CD4-positive, CD25-positive, alpha-beta regulatory T cell (primary cell): ENCODE measurements at regions not wholly inside any gene's neighbourhood (a gene's known extent, or its start where the extent isn't known, plus 50 kb on each side); places are given as distances from the start of the nearest gene placed in this dataset.

Experiments
- ATAC-seq, 2 donors: fragments of 150-1000 bp; cut with Tn5 transposase; one replicate each; pipeline ENCODE4 v1.10.0; 2021; ENCODE audit warnings: low read depth in 2 of 2, moderate number of reproducible peaks in 2 of 2, moderate library complexity in 1 of 2
- DNase-seq, 3 donors: peaks; one replicate each; pipeline versions ENCODE4 v3.0.0 to v3.0.0-alpha.2; 2012 to 2022; ENCODE audit warnings: mixed read lengths in 1 of 3
- H3K27ac ChIP-seq: one replicate; pipeline ENCODE4 v1.7.0; 2013; ENCODE audit warnings: mild to moderate bottlenecking, low read length; ENCODE audit not compliant: insufficient read depth, poor library complexity, severe bottlenecking
- H3K27me3 ChIP-seq: one replicate; pipeline ENCODE4 v1.7.0; 2013; ENCODE audit warnings: low read length; ENCODE audit not compliant: control insufficient read depth, insufficient read depth
- H3K36me3 ChIP-seq: one replicate; pipeline ENCODE4 v1.7.0; 2013; ENCODE audit warnings: mild to moderate bottlenecking, low read length, moderate library complexity; ENCODE audit not compliant: control insufficient read depth, insufficient read depth
- H3K4me1 ChIP-seq: 2 replicates; pipeline ENCODE4 v1.7.0; 2013; ENCODE audit warnings: mild to moderate bottlenecking, low read length; ENCODE audit not compliant: insufficient read depth, control insufficient read depth, poor library complexity, severe bottlenecking
- H3K4me3 ChIP-seq: one replicate; pipeline ENCODE4 v1.7.0; 2013; ENCODE audit warnings: low read depth, mild to moderate bottlenecking, low read length, moderate library complexity
- H3K9me3 ChIP-seq, 2 experiments: 1 replicate in 1 of 2; 2 replicates in 1 of 2; pipeline ENCODE4 v1.7.0; 2013; ENCODE audit warnings: low read length in 2 of 2, mild to moderate bottlenecking in 1 of 2, moderate library complexity in 1 of 2; ENCODE audit not compliant: control insufficient read depth in 2 of 2
- H3K27ac Mint-ChIP-seq, 3 donors: one replicate each; pipeline ENCODE4 v1.8.0; 2020 to 2022; ENCODE audit warnings: mild to moderate bottlenecking in 3 of 3, mixed read lengths in 3 of 3, moderate library complexity in 2 of 3
- H3K27me3 Mint-ChIP-seq: one replicate; pipeline ENCODE4 v1.8.0; 2022; ENCODE audit warnings: mild to moderate bottlenecking, mixed read lengths
- H3K36me3 Mint-ChIP-seq: one replicate; pipeline ENCODE4 v1.8.0; 2020; ENCODE audit warnings: mixed read lengths
- H3K4me1 Mint-ChIP-seq, 4 donors: one replicate each; pipeline ENCODE4 v1.8.0; 2020 to 2022; ENCODE audit warnings: mixed read lengths in 4 of 4, mild to moderate bottlenecking in 1 of 4
- H3K4me3 Mint-ChIP-seq, 4 donors: one replicate each; pipeline ENCODE4 v1.8.0; 2020 to 2022; ENCODE audit warnings: mild to moderate bottlenecking in 4 of 4, mixed read lengths in 4 of 4, moderate library complexity in 3 of 4
- H3K9me3 Mint-ChIP-seq, 7 donors: one replicate each; pipeline ENCODE4 v1.8.0; 2020 to 2022; ENCODE audit warnings: mixed read lengths in 7 of 7, mild to moderate bottlenecking in 3 of 7, moderate library complexity in 2 of 7

- Histone ChIP-seq H3K36me3 (no peaks in the 10 kb centered on the region), H3K4me1 (no peaks in the 10 kb centered on the region), H3K27me3 (no peaks in the 10 kb centered on the region), H3K9me3 (no peaks in the 10 kb centered on the region), H3K27ac (no peak overlapping the region), H3K4me3 (no peak overlapping the region)
- Mint-ChIP-seq H3K4me1 (no peaks in the 10 kb centered on the region), H3K36me3 (no peaks in the 10 kb centered on the region), H3K9me3 (peaks cover 0 to 8% (median 2%) of the 10 kb centered on the region in 7 donors), H3K4me3 (no peak overlapping the region), H3K27me3 (no peaks in the 10 kb centered on the region), H3K27ac (no peak overlapping the region)
- ATAC-seq (no peak), DNase-seq (no peak)
These were observed 876.8 kb upstream of the TENM4 start for GRCh38 chr11:80317612-80318011.

- Histone ChIP-seq H3K4me1 (no peaks in the 10 kb centered on the region), H3K27me3 (no peaks in the 10 kb centered on the region), H3K36me3 (no peaks in the 10 kb centered on the region), H3K27ac (no peak overlapping the region), H3K9me3 (peaks cover 0 to 4% of the 10 kb centered on the region in 2 experiments), H3K4me3 (no peak overlapping the region)
- no peaks in the 10 kb centered on the region for H3K36me3 Mint-ChIP-seq
- H3K4me1 Mint-ChIP-seq: no peaks in the 10 kb centered on the region
- H3K4me3 Mint-ChIP-seq: no peak overlapping the region
- no peak for ATAC-seq
- H3K9me3 Mint-ChIP-seq: peaks cover 0 to 8% (median 2%) of the 10 kb centered on the region in 7 donors
- DNase-seq: no peak
- no peak overlapping the region for H3K27ac Mint-ChIP-seq
- H3K27me3 Mint-ChIP-seq: no peaks in the 10 kb centered on the region
These were observed 874.4 kb upstream of the TENM4 start for GRCh38 chr11:80315200-80315599.

GRCh38 chr11:80309301-80309700, 868.5 kb upstream of the TENM4 start:
- no peak overlapping the region for H3K27ac ChIP-seq
- H3K9me3 ChIP-seq: peaks cover 0 to 11% of the 10 kb centered on the region in 2 experiments
- H3K36me3 ChIP-seq: no peaks in the 10 kb centered on the region
- Mint-ChIP-seq H3K9me3 (peaks cover 0 to 11% (median 5%) of the 10 kb centered on the region in 7 donors), H3K36me3 (no peaks in the 10 kb centered on the region), H3K27me3 (no peaks in the 10 kb centered on the region), H3K27ac (no peak overlapping the region), H3K4me3 (no peak overlapping the region), H3K4me1 (no peaks in the 10 kb centered on the region)
- DNase-seq: no peak
- ATAC-seq: no peak
- no peaks in the 10 kb centered on the region for H3K27me3 ChIP-seq
- H3K4me1 ChIP-seq: no peaks in the 10 kb centered on the region
- H3K4me3 ChIP-seq: no peak overlapping the region

GRCh38 chr11:80307676-80308075, 866.8 kb upstream of the TENM4 start:
- no peak for DNase-seq
- Histone ChIP-seq H3K36me3 (no peaks in the 10 kb centered on the region), H3K4me1 (no peaks in the 10 kb centered on the region), H3K4me3 (no peak overlapping the region), H3K27ac (no peak overlapping the region), H3K27me3 (no peaks in the 10 kb centered on the region), H3K9me3 (peaks cover 0 to 11% of the 10 kb centered on the region in 2 experiments)
- Mint-ChIP-seq H3K36me3 (no peaks in the 10 kb centered on the region), H3K4me1 (no peaks in the 10 kb centered on the region), H3K4me3 (no peak overlapping the region), H3K27me3 (no peaks in the 10 kb centered on the region), H3K27ac (no peak overlapping the region), H3K9me3 (peaks cover 0 to 17% (median 7%) of the 10 kb centered on the region in 7 donors)
- no peak for ATAC-seq

- H3K27ac Mint-ChIP-seq: no peak overlapping the region
- H3K9me3 Mint-ChIP-seq: peaks cover 0 to 11% (median 4%) of the 10 kb centered on the region in 7 donors
- no peaks in the 10 kb centered on the region for H3K36me3 ChIP-seq
- H3K27me3 ChIP-seq: no peaks in the 10 kb centered on the region
- H3K4me1 Mint-ChIP-seq: no peaks in the 10 kb centered on the region
- no peaks in the 10 kb centered on the region for H3K27me3 Mint-ChIP-seq
- DNase-seq (no peak), ATAC-seq (no peak)
- no peaks in the 10 kb centered on the region for H3K36me3 Mint-ChIP-seq
- H3K4me1 ChIP-seq: no peaks in the 10 kb centered on the region
- no peak overlapping the region for H3K4me3 ChIP-seq
- no peak overlapping the region for H3K27ac ChIP-seq
- no peak overlapping the region for H3K4me3 Mint-ChIP-seq
- H3K9me3 ChIP-seq: peaks cover 0 to 3% of the 10 kb centered on the region in 2 experiments
These were observed 857.2 kb upstream of the TENM4 start for GRCh38 chr11:80297858-80298632.

GRCh38 chr11:80293293-80293692, 852.5 kb upstream of the TENM4 start:
- H3K27me3 ChIP-seq: no peaks in the 10 kb centered on the region
- no peak overlapping the region for H3K27ac ChIP-seq
- Mint-ChIP-seq H3K9me3 (peaks cover 0 to 17% (median 3%) of the 10 kb centered on the region in 7 donors), H3K27me3 (no peaks in the 10 kb centered on the region), H3K4me3 (no peak overlapping the region), H3K27ac (no peak overlapping the region), H3K4me1 (no peaks in the 10 kb centered on the region), H3K36me3 (no peaks in the 10 kb centered on the region)
- no peaks in the 10 kb centered on the region for H3K36me3 ChIP-seq
- ATAC-seq: no peak
- no peak for DNase-seq
- no peaks in the 10 kb centered on the region for H3K4me1 ChIP-seq
- H3K4me3 ChIP-seq: no peak overlapping the region
- no peaks in the 10 kb centered on the region for H3K9me3 ChIP-seq

GRCh38 chr11:80284946-80285785, 844.3 kb upstream of the TENM4 start:
- H3K4me3 ChIP-seq: no peak overlapping the region
- no peak overlapping the region for H3K27ac ChIP-seq
- no peaks in the 10 kb centered on the region for H3K9me3 ChIP-seq
- ATAC-seq (no peak), DNase-seq (no peak)
- H3K4me1 Mint-ChIP-seq: no peaks in the 10 kb centered on the region
- no peaks in the 10 kb centered on the region for H3K36me3 ChIP-seq
- no peak overlapping the region for H3K27ac Mint-ChIP-seq
- no peaks in the 10 kb centered on the region for H3K4me1 ChIP-seq
- H3K4me3 Mint-ChIP-seq: no peak overlapping the region
- no peaks in the 10 kb centered on the region for H3K27me3 Mint-ChIP-seq
- peaks cover 0 to 15% (median 5%) of the 10 kb centered on the region in 7 donors for H3K9me3 Mint-ChIP-seq
- no peaks in the 10 kb centered on the region for H3K27me3 ChIP-seq
- no peaks in the 10 kb centered on the region for H3K36me3 Mint-ChIP-seq
